ENCODE measurements at regions not wholly inside any gene's neighbourhood (a gene's known extent, or its start where the extent isn't known, plus 50 kb on each side); places are given as distances from the start of the nearest gene placed in this dataset.

DNA sequence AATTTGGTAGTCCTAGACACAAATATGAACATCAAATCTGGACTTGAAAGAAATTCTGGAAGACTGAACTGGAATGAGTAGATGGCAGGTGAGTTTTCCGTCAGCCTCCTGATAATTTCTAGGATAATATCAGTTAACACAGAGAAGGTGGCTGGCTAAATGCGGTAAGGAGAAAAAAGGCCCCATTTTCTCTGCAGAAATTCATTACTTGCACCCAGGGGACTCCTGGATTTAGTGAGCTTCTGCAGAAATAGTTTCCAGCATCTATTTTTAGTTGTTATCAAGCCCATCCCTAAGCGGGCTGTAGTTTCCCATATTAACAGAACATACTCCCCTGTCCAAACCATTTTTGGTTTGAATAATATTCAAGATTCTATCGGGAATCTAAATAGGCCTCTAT lies 181.9 kb upstream of the TCERG1L start:
- TF ChIP-seq, protein P1, sequence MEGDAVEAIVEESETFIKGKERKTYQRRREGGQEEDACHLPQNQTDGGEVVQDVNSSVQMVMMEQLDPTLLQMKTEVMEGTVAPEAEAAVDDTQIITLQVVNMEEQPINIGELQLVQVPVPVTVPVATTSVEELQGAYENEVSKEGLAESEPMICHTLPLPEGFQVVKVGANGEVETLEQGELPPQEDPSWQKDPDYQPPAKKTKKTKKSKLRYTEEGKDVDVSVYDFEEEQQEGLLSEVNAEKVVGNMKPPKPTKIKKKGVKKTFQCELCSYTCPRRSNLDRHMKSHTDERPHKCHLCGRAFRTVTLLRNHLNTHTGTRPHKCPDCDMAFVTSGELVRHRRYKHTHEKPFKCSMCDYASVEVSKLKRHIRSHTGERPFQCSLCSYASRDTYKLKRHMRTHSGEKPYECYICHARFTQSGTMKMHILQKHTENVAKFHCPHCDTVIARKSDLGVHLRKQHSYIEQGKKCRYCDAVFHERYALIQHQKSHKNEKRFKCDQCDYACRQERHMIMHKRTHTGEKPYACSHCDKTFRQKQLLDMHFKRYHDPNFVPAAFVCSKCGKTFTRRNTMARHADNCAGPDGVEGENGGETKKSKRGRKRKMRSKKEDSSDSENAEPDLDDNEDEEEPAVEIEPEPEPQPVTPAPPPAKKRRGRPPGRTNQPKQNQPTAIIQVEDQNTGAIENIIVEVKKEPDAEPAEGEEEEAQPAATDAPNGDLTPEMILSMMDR (IDR thresholded peaks at IDR 0.05), result no peak

DNA sequence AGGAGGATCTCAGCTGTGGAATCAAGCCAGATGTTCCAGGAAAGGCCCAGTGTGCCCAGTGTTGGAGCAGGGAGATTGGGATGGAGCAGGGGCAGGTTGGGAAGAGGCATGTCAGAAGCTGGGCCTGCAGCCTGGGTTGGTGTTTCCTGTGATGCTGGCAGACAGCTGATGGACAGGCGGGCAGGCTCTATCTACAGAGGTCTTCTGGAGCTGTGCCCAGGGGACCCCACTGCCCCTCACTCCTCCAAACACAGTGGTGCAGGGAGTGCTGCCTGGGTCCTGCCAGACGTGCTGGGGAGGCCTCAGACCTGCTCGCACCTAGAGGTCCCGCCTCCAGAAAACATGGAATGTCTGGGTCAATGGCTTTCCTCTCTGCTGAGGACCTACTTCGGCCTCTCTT lies 182.9 kb upstream of the TCERG1L start:
- TF ChIP-seq, protein P1 (IDR thresholded peaks at IDR 0.05), result no peak

DNA sequence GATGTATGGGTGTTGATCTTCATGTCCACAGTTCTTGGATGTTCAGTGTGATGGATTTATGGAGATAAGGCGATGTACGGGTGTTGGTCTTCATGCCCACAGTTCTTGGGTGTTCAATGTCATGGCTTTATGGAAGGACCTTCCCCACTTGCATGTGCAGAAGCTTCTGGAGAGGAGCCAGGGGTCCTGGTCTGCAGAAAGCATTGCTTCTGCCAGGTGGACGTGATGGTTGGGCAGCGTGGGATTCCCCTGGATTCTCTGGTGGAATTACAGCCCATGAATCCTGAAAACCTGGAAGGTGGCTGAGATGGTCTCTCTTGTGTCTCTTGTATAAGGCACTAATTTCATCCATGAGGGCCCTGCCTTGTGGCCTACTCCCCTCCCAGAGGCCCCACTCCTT lies 183.7 kb upstream of the TCERG1L start:
- TF ChIP-seq, protein P1 (IDR thresholded peaks at IDR 0.05), result no peak

DNA sequence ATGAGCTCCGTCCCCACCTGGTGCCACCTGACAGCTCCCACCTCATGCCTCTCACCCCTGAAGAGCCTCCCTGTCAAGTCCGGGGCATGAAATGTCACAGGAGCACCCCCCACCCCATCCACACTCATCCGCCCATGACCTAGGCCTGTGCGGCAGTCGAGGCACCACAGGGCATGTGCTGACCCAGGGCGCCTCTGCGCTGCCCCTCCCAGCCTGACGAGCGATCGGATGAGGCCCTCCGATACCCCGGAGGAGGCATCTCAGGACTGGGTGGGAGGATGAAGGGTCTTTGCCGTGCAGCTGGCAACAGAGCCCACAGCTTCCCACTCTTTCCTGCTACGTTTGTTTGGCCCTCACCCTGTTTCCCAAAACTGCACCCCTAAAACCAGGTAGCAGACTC lies 184.4 kb upstream of the TCERG1L start:
- TF ChIP-seq, protein P1 (IDR thresholded peaks at IDR 0.05), result no peak

DNA sequence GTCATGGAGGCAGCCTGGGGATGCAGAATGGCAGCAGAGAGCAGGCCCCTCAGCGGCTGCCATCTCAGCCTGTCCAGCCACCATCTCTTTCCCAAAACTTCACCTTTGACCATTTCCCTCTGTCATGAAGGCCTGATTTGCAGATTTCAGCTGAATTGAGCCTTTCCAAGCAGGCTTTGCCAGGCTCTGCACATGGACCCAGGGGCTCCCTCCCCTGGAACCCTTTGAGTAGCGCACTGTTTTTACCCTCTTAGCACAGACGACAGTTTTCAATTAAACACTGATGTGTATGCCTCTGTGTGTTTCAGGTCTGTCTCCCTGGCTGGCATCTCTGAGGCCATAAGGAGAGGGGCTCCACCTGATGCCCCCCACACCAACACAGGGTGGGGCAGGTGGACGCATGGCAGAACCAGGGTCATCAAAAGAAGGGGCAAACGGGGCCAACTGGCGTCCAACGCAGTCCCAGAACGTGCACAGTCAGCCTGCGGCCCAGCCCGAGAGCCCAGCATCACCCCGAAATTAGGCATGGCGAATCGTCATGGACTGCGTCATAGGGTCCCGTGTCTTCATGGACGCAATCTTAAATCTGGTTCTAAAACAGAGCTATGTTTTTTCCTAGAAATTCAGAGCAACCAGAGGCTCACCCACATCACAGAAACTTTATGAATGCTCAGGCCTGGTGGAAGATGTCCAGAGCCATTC lies 185.0 kb upstream of the TCERG1L start:
- TF ChIP-seq, protein P1 (IDR thresholded peaks at IDR 0.05), result no peak

DNA sequence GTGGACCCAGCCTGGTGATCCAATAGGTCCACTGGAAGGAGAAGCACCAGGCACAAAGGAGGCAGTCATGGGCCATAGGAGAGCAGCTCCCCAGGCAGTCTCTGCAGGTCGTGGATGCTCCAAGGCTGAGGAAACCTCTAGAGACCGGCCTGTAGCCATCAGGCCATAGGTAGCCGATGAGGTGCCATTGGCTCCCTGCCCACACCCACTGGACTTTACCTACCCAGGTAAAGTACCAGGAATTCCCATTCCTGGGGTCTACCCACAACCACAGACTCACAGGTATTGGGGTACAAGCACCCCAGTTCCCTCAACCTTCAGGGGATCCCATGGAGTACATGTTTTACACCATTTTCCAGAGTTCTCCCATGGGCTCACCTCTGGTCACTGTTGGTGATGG lies 188.0 kb upstream of the TCERG1L start:
- TF ChIP-seq, protein P1 (IDR thresholded peaks at IDR 0.05), result no peak

DNA sequence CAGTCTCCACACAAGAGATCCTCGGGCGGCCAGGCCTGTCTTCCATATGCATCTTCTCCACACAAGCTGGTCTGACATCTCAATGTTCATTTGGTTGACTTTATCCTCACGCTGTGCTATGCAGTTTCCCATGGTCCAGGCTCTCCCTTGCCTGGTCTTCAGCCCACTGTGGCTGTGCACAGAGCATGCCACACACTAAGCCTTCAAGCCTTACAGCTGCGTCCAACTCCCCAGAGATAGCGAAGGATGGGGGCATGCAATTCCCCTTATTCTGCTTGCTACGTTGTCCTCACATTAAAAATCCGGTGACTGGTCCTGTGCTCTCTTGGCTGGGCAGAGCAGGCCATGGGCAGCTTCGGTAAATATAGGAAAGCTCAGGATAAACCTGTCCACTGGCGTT lies 188.7 kb upstream of the TCERG1L start:
- TF ChIP-seq, protein P1 (IDR thresholded peaks at IDR 0.05), result no peak

DNA sequence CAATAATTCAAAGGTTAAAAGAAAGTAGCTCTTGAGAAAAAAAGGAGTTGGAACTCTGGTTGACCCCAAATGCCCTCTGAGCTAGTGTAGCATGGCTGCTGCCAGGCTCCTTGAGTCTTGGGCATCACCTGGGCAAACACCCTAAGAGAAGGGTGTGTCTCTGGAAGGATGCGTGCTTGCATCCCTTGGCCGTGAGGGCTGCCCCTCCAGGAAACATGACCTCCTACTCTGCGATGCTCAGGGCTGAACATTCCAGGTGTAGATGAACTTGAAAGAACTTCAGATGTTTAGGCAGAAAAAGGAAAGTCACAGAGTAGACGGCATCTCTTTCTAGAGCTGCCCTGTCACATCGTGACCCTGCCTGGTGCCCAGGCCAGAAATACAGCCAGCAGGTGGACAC lies 189.4 kb upstream of the TCERG1L start:
- TF ChIP-seq, protein P1 (IDR thresholded peaks at IDR 0.05), result no peak

Measured in LNCAP (cell line).